GM23248 (cell line): ENCODE measurements at regions not wholly inside any gene's neighbourhood (a gene's known extent, or its start where the extent isn't known, plus 50 kb on each side); places are given as distances from the start of the nearest gene placed in this dataset.

Experiments
- DNase-seq: peaks from one replicate; pipeline ENCODE4 v3.0.0-alpha.2; 2015
- H2AFZ ChIP-seq: fragments of 200-600 bp; sonication (generic); 2 replicates; pipeline ENCODE4 v1.6.1; 2016; ENCODE audit warnings: antibody characterized with exemption
- H3F3A ChIP-seq: fragments of 200-600 bp; sonication (generic); 2 replicates; pipeline ENCODE4 v1.6.1; 2016; ENCODE audit warnings: mild to moderate bottlenecking, antibody characterized with exemption, mixed run types; ENCODE audit not compliant: insufficient read depth
- H3K27ac ChIP-seq: fragments of 200-600 bp; sonication (generic); 2 replicates; pipeline ENCODE4 v1.5.1; 2016; ENCODE audit warnings: mild to moderate bottlenecking
- H3K27me3 ChIP-seq: fragments of 200-600 bp; sonication (generic); replicated peaks from 2 replicates; pipeline ENCODE4 v1.6.1; 2016; ENCODE audit warnings: mild to moderate bottlenecking; ENCODE audit not compliant: insufficient read depth
- H3K36me3 ChIP-seq: fragments of 200-600 bp; sonication (generic); 2 replicates; pipeline ENCODE4 v1.6.1; 2016; ENCODE audit warnings: low read depth, mild to moderate bottlenecking
- H3K4me1 ChIP-seq: fragments of 200-600 bp; sonication (generic); 2 replicates; pipeline ENCODE4 v1.6.1; 2016; ENCODE audit warnings: mild to moderate bottlenecking; ENCODE audit not compliant: insufficient read depth
- H3K4me2 ChIP-seq: fragments of 200-600 bp; sonication (generic); one replicate; pipeline ENCODE4 v1.6.1; 2016; ENCODE audit warnings: mild to moderate bottlenecking; ENCODE audit not compliant: unreplicated experiment
- H3K4me3 ChIP-seq: fragments of 200-600 bp; sonication (generic); 2 replicates; pipeline ENCODE4 v1.5.1; 2016; ENCODE audit warnings: mild to moderate bottlenecking
- H3K79me2 ChIP-seq: fragments of 200-600 bp; sonication (generic); 2 replicates; pipeline ENCODE4 v1.6.1; 2016; ENCODE audit warnings: mild to moderate bottlenecking; ENCODE audit not compliant: insufficient read depth
- H3K9ac ChIP-seq: fragments of 200-600 bp; sonication (generic); 2 replicates; pipeline ENCODE4 v1.6.1; 2016; ENCODE audit warnings: mild to moderate bottlenecking
- H3K9me2 ChIP-seq: fragments of 200-600 bp; sonication (generic); 2 replicates; pipeline ENCODE4 v1.6.1; 2016; ENCODE audit warnings: mixed run types, mild to moderate bottlenecking, moderate library complexity; ENCODE audit not compliant: insufficient read depth
- H3K9me3 ChIP-seq: fragments of 200-600 bp; sonication (generic); one replicate; pipeline ENCODE4 v1.6.1; 2017; ENCODE audit warnings: low read depth
- H4K20me1 ChIP-seq: fragments of 200-600 bp; sonication (generic); 2 replicates; pipeline ENCODE4 v1.6.0; 2016; ENCODE audit not compliant: insufficient read depth
- EZH2 ChIP-seq: fragments of 200-600 bp; sonication (generic); IDR thresholded peaks from 2 replicates; pipeline ENCODE4 v1.6.1; 2018; ENCODE audit warnings: antibody characterized with exemption, mild to moderate bottlenecking; ENCODE audit not compliant: insufficient read depth, poor library complexity, severe bottlenecking
- EZH2phosphoT487 ChIP-seq: fragments of 200-600 bp; sonication (generic); IDR thresholded peaks from 2 replicates; pipeline ENCODE4 v1.6.1; 2018; ENCODE audit warnings: antibody characterized with exemption, moderate library complexity, mild to moderate bottlenecking, low read depth; ENCODE audit not compliant: insufficient read depth
- WGBS, 2 experiments: methylation state at CpG; one replicate each; pipeline ENCODE4 v1.1.6; 2015 to 2017; ENCODE audit warnings: low lambda C conversion rate in 2 of 2, low coverage in 1 of 2; ENCODE audit errors: missing lambda C conversion rate in 2 of 2; 5-methylcytosine and 5-hydroxymethylcytosine counted together
- in situ Hi-C: fragments of 300-500 bp; cut with MboI; formaldehyde crosslinking; loops from 2 replicates; pipeline ENCODE4 v1.15.0; 2020

DNA sequence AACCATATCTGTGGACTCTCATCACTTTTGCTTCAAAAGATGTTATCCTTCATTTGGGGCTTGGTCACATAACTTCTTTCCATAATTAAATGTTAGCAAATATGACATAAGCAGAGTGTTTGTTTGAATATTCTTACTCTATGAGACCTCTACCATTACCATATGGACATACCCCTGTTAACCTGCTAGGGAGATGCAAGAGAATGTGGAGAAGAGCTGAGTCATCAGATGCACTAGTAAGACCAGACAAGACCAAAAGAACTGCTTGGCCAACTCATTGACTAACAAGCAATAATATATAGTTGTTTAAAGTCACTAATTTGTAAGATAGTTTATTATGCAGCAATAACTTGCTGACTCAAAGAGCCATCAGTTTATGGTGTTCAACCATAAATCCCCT lies 652.9 kb downstream of the SMARCA1 start:
- Histone ChIP-seq H4K20me1 (no peaks in the 10 kb centered on the region), H3K4me3 (no peak overlapping the region), H2AFZ (no peak overlapping the region), H3K27me3 (no peaks in the 10 kb centered on the region), H3K36me3 (no peaks in the 10 kb centered on the region), H3K9me3 (no peaks in the 10 kb centered on the region), H3K27ac (no peak overlapping the region), H3K9me2 (no peaks in the 10 kb centered on the region), H3K4me2 (no peak overlapping the region), H3K4me1 (no peaks in the 10 kb centered on the region), H3K79me2 (no peaks in the 10 kb centered on the region), H3F3A (no peaks in the 10 kb centered on the region), H3K9ac (no peak overlapping the region)
- in situ Hi-C loops: no loop called here
- DNase-seq: no peak
- TF ChIP-seq EZH2phosphoT487: no peak

DNA sequence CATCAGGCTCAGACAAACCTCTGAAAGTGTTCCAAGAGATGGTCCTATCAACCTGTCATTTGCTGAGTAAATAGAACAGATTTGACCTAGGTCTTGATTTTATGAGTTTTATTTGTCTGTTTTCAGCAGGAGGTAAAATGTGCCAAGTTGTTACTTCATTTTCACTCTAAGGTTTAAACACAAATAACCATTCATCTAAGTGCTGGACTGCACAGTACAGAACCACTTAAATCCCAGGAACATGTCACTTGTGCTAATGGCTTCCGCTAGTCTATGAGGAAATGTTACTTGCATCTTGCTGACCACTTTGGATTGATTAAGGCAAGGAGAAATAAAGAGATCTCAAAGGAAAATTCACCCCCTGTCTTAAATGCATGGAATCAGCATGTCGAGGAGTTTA lies 660.7 kb downstream of the SMARCA1 start:
- no peak overlapping the region for H3K4me2 ChIP-seq
- no peak overlapping the region for H2AFZ ChIP-seq
- TF ChIP-seq EZH2phosphoT487 (no peak), EZH2 (no peak)
- H3K36me3 ChIP-seq: no peaks in the 10 kb centered on the region
- no peaks in the 10 kb centered on the region for H3K27me3 ChIP-seq
- no peaks in the 10 kb centered on the region for H3K9me3 ChIP-seq
- H3F3A ChIP-seq: no peaks in the 10 kb centered on the region
- 10 to 20% methylated on average over 2 of the region's 2 CpGs for WGBS, 2 experiments
- H3K9ac ChIP-seq: no peak overlapping the region
- no peaks in the 10 kb centered on the region for H3K4me1 ChIP-seq
- no peak overlapping the region for H3K27ac ChIP-seq
- DNase-seq: no peak
- H4K20me1 ChIP-seq: no peaks in the 10 kb centered on the region
- H3K4me3 ChIP-seq: no peak overlapping the region
- no peaks in the 10 kb centered on the region for H3K9me2 ChIP-seq
- no peaks in the 10 kb centered on the region for H3K79me2 ChIP-seq
- in situ Hi-C loops: no loop called here

DNA sequence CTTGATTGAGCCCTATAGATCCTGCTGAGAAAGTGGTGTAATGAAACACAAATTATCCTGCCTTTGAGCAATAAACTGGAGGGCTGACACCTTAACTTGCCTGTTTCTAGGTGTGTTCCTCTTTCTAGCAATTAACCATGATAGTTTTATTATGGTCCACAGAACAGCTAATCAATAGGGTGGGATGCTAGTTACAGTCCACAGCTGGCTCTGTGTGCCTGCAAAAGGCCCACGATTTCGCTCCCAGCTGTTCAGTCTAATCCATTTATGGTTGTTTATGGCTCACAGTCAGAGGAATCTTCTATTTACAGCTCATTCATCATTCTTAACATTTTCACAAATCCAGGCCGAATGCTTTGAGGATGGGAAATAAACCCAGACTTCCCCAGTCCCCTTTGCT lies 674.9 kb downstream of the SMARCA1 start:
- in situ Hi-C loops: no loop called here
- no peak for DNase-seq
- no peak for TF ChIP-seq EZH2phosphoT487
- TF ChIP-seq EZH2: no peak
- Histone ChIP-seq H3K79me2 (no peaks in the 10 kb centered on the region), H2AFZ (no peak overlapping the region), H3K9ac (no peak overlapping the region), H3K27me3 (no peaks in the 10 kb centered on the region), H4K20me1 (no peaks in the 10 kb centered on the region), H3K4me2 (no peak overlapping the region), H3K9me2 (no peaks in the 10 kb centered on the region), H3K36me3 (no peaks in the 10 kb centered on the region), H3K9me3 (no peaks in the 10 kb centered on the region), H3K4me3 (no peak overlapping the region), H3K4me1 (no peaks in the 10 kb centered on the region), H3K27ac (no peak overlapping the region), H3F3A (no peaks in the 10 kb centered on the region)
- 5 to 6% methylated on average over 3 of the region's 3 CpGs for WGBS, 2 experiments

DNA sequence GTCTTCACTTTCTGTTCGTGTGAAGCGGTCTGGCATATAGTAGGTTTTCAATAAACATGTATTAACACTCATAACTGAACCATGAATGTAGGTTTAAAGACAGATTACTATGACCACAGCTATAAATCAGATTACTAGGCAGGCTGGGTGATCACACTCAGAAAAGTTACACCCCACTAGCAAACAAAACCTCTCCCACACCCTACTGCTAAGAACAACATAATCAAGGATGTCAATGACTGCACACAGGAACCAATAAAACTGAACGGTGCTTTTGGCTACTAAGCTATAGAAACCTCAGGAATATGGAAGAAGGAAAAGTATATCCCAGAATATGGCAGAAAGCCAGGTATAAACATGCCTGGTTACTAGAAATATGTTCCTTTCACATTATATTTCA lies 676.9 kb downstream of the SMARCA1 start:
- in situ Hi-C loops: no loop called here
- 34 to 39% methylated on average over 3 of the region's 3 CpGs for WGBS, 2 experiments
- H3K9me3 ChIP-seq: no peaks in the 10 kb centered on the region
- H3K79me2 ChIP-seq: no peaks in the 10 kb centered on the region
- H3K4me2 ChIP-seq: no peak overlapping the region
- no peaks in the 10 kb centered on the region for H3F3A ChIP-seq
- no peaks in the 10 kb centered on the region for H3K27me3 ChIP-seq
- TF ChIP-seq EZH2 (no peak), EZH2phosphoT487 (no peak)
- H3K4me3 ChIP-seq: no peak overlapping the region
- no peaks in the 10 kb centered on the region for H3K9me2 ChIP-seq
- no peak overlapping the region for H3K27ac ChIP-seq
- no peak for DNase-seq
- no peak overlapping the region for H3K9ac ChIP-seq
- no peaks in the 10 kb centered on the region for H3K4me1 ChIP-seq
- no peak overlapping the region for H2AFZ ChIP-seq
- H3K36me3 ChIP-seq: no peaks in the 10 kb centered on the region
- H4K20me1 ChIP-seq: no peaks in the 10 kb centered on the region

DNA sequence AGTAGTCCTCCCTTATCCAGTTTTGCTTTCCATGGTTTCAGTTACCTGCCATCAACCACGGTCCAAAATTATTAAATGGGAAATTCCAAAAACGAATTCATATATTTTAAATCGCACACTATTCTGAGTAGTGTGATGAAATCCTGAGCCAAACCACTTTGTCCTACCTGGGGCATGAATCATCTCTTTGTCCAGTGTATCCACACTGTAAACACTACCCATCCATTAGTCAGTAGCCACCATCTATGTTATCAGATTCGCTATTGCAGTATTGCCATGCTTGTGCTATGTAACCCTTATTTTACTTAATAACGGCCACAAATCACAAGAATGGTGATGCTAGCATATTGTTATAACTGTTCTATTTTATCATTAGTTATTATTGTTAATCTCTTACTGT lies 704.6 kb downstream of the SMARCA1 start:
- no peaks in the 10 kb centered on the region for H3K27me3 ChIP-seq
- H3K27ac ChIP-seq: no peak overlapping the region
- no peaks in the 10 kb centered on the region for H3K36me3 ChIP-seq
- no peaks in the 10 kb centered on the region for H3K4me1 ChIP-seq
- no peak overlapping the region for H2AFZ ChIP-seq
- in situ Hi-C loops: no loop called here
- H3K9me3 ChIP-seq: no peaks in the 10 kb centered on the region
- no peak overlapping the region for H3K4me3 ChIP-seq
- H3F3A ChIP-seq: no peaks in the 10 kb centered on the region
- no peaks in the 10 kb centered on the region for H4K20me1 ChIP-seq
- DNase-seq: no peak
- WGBS, 2 experiments: 44 to 50% methylated on average over 5 of the region's 5 CpGs
- H3K9me2 ChIP-seq: no peaks in the 10 kb centered on the region
- no peak overlapping the region for H3K4me2 ChIP-seq
- TF ChIP-seq EZH2 (no peak), EZH2phosphoT487 (no peak)
- no peaks in the 10 kb centered on the region for H3K79me2 ChIP-seq
- no peak overlapping the region for H3K9ac ChIP-seq
